Tibial nerve (tissue), 3 donors: ENCODE measurements at regions not wholly inside any gene's neighbourhood (a gene's known extent, or its start where the extent isn't known, plus 50 kb on each side); places are given as distances from the start of the nearest gene placed in this dataset.

Source experiments
- CTCF ChIP-seq, 5 experiments: fragments of 200-600 bp in 3 of 5; fragments of 450-650 bp in 2 of 5; sonication (generic) in 3 of 5; IDR thresholded peaks; one replicate each; pipeline ENCODE4 v1.5.1; 2016 to 2019; ENCODE audit warnings: antibody characterized with exemption in 5 of 5, mild to moderate bottlenecking in 3 of 5, moderate library complexity in 2 of 5
- POLR2A ChIP-seq, 2 donors: fragments of 450-650 bp; IDR thresholded peaks; one replicate each; pipeline ENCODE4 v1.6.1; 2017; ENCODE audit warnings: antibody characterized with exemption in 2 of 2, mild to moderate bottlenecking in 2 of 2, moderate library complexity in 2 of 2

GRCh38 chr5:84725946-84726570 lies 341.4 kb upstream of the EDIL3 start:
- TF ChIP-seq CTCF (IDR thresholded peaks at IDR 0.05) (no peak), POLR2A (IDR thresholded peaks at IDR 0.05) (no peak)
